Kidney capillary endothelial cell (primary cell): ENCODE measurements at regions not wholly inside any gene's neighbourhood (a gene's known extent, or its start where the extent isn't known, plus 50 kb on each side); places are given as distances from the start of the nearest gene placed in this dataset.
A peak's percentile ranks its signal among the peaks of the same experiment; 100 is the strongest.
"Not testable (repeated sequence)": the region's sequence is repeated elsewhere in the genome, so short reads cannot be mapped to it uniquely, and the experiment has no call there.

Experiments
- DNase-seq: peaks from one replicate; pipeline ENCODE4 v3.0.0-alpha.2; 2018; ENCODE audit warnings: low spot score

GRCh38 chr11:133638921-133639320 is 106.6 kb upstream of the OPCML start:
- no peak for DNase-seq

GRCh38 chr11:133636711-133637355 is 104.5 kb upstream of the OPCML start:
- no peak for DNase-seq

GRCh38 chr11:133635244-133635739 is 103.0 kb upstream of the OPCML start:
- no peak for DNase-seq

- DNase-seq = not testable (repeated sequence)
These were observed 96.1 kb upstream of the OPCML start for GRCh38 chr11:133628371-133628770.

GRCh38 chr11:133621611-133622010 is 89.3 kb upstream of the OPCML start:
- DNase-seq = no peak

- peak; percentile 6 for DNase-seq
These were observed 87.7 kb upstream of the OPCML start for GRCh38 chr11:133619973-133620372.

GRCh38 chr11:133619397-133619796 is 87.1 kb upstream of the OPCML start:
- no peak for DNase-seq

GRCh38 chr11:133618544-133618943 is 86.2 kb upstream of the OPCML start:
- DNase-seq = no peak

- no peak for DNase-seq
These were observed 76.2 kb upstream of the OPCML start for GRCh38 chr11:133608496-133608895.

GRCh38 chr11:133606124-133606523 is 73.8 kb upstream of the OPCML start:
- DNase-seq = no peak

GRCh38 chr11:133605482-133605881 is 73.2 kb upstream of the OPCML start:
- DNase-seq = no peak

GRCh38 chr11:133601641-133602040 is 69.3 kb upstream of the OPCML start:
- no peak for DNase-seq

- no peak for DNase-seq
These were observed 68.5 kb upstream of the OPCML start for GRCh38 chr11:133600786-133601185.

- DNase-seq = no peak
These were observed 68.0 kb upstream of the OPCML start for GRCh38 chr11:133600306-133600705.

GRCh38 chr11:133598906-133599305 is 66.6 kb upstream of the OPCML start:
- no peak for DNase-seq

GRCh38 chr11:133597236-133597635 is 64.9 kb upstream of the OPCML start:
- DNase-seq = no peak

- no peak for DNase-seq
These were observed 63.8 kb upstream of the OPCML start for GRCh38 chr11:133595998-133596590.

GRCh38 chr11:133593036-133593435 is 60.7 kb upstream of the OPCML start:
- no peak for DNase-seq

GRCh38 chr11:133586903-133587517 is 54.7 kb upstream of the OPCML start:
- DNase-seq = no peak

GRCh38 chr11:133582750-133583149 is 50.4 kb upstream of the OPCML start:
- DNase-seq = no peak

GRCh38 chr11:133582326-133582725 is 50.0 kb upstream of the OPCML start:
- no peak for DNase-seq
